ENCODE measurements at regions not wholly inside any gene's neighbourhood (a gene's known extent, or its start where the extent isn't known, plus 50 kb on each side); places are given as distances from the start of the nearest gene placed in this dataset.

DNA sequence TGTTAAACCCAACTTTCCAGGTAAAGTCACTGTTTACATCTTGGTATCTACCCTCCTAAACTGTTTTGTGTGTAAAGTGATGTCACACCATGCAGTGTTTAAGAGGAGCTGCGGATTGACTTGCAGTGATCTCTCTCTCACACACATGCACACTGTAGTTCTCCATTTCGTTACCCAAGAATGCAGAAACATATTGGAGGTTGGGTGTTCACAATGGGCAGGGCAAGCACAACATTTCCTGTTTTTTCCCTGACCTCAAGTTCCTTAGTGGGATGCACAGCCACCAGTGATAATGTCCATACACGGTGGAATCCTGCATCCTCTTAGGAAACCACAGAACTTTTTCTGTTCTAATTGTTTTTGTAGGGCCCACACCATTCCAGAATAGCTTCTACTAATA lies 85.3 kb upstream of the CFAP20DC start (continued):
- TF ChIP-seq, protein P1, sequence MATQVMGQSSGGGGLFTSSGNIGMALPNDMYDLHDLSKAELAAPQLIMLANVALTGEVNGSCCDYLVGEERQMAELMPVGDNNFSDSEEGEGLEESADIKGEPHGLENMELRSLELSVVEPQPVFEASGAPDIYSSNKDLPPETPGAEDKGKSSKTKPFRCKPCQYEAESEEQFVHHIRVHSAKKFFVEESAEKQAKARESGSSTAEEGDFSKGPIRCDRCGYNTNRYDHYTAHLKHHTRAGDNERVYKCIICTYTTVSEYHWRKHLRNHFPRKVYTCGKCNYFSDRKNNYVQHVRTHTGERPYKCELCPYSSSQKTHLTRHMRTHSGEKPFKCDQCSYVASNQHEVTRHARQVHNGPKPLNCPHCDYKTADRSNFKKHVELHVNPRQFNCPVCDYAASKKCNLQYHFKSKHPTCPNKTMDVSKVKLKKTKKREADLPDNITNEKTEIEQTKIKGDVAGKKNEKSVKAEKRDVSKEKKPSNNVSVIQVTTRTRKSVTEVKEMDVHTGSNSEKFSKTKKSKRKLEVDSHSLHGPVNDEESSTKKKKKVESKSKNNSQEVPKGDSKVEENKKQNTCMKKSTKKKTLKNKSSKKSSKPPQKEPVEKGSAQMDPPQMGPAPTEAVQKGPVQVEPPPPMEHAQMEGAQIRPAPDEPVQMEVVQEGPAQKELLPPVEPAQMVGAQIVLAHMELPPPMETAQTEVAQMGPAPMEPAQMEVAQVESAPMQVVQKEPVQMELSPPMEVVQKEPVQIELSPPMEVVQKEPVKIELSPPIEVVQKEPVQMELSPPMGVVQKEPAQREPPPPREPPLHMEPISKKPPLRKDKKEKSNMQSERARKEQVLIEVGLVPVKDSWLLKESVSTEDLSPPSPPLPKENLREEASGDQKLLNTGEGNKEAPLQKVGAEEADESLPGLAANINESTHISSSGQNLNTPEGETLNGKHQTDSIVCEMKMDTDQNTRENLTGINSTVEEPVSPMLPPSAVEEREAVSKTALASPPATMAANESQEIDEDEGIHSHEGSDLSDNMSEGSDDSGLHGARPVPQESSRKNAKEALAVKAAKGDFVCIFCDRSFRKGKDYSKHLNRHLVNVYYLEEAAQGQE (IDR thresholded peaks at IDR 0.05; ENCODE audit: unreplicated experiment): no peak
- TF ChIP-seq, protein P2, sequence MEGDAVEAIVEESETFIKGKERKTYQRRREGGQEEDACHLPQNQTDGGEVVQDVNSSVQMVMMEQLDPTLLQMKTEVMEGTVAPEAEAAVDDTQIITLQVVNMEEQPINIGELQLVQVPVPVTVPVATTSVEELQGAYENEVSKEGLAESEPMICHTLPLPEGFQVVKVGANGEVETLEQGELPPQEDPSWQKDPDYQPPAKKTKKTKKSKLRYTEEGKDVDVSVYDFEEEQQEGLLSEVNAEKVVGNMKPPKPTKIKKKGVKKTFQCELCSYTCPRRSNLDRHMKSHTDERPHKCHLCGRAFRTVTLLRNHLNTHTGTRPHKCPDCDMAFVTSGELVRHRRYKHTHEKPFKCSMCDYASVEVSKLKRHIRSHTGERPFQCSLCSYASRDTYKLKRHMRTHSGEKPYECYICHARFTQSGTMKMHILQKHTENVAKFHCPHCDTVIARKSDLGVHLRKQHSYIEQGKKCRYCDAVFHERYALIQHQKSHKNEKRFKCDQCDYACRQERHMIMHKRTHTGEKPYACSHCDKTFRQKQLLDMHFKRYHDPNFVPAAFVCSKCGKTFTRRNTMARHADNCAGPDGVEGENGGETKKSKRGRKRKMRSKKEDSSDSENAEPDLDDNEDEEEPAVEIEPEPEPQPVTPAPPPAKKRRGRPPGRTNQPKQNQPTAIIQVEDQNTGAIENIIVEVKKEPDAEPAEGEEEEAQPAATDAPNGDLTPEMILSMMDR (conservative IDR thresholded peaks at IDR 0.05; ENCODE audit: low read depth in 2 of 2): no peak
- TF ChIP-seq, protein P3, sequence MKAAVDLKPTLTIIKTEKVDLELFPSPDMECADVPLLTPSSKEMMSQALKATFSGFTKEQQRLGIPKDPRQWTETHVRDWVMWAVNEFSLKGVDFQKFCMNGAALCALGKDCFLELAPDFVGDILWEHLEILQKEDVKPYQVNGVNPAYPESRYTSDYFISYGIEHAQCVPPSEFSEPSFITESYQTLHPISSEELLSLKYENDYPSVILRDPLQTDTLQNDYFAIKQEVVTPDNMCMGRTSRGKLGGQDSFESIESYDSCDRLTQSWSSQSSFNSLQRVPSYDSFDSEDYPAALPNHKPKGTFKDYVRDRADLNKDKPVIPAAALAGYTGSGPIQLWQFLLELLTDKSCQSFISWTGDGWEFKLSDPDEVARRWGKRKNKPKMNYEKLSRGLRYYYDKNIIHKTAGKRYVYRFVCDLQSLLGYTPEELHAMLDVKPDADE (IDR thresholded peaks at IDR 0.05): no peak
- TF ChIP-seq EZH2 (IDR thresholded peaks at IDR 0.05; ENCODE audit: low read depth, unreplicated experiment) (no peak), CREB1 (CRISPR knock-in tag; IDR thresholded peaks at IDR 0.05; ENCODE audit: low read depth) (no peak), NANOG (IDR thresholded peaks at IDR 0.05; ENCODE audit: borderline replicate concordance) (no peak), JUNB (IDR thresholded peaks at IDR 0.05; ENCODE audit: unreplicated experiment) (no peak), ZNF114 (CRISPR knock-in tag; IDR thresholded peaks at IDR 0.05) (no peak)

DNA sequence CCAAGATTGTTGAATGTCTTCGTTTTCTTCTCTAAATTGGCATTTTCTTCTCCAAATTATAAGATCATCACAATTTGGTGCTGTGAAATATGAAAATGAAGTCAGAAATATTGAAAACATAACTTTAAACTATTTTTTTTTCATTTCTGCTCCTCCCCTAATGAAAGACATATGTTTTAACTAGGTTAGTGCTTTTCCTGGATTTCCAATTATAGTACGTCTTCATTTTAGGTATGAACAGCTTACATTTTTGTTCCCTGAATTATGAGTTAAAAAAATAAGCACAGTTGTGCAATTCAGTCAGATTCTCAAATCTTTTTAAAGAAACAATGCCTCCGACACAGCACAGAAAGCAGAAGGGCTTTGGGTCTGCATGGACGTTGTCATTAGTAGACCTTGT lies 83.5 kb upstream of the CFAP20DC start:
- no peaks in the 10 kb centered on the region for H3K79me2 ChIP-seq (replicated peaks; ENCODE audit: insufficient read depth)
- no peak for DNase-seq (ENCODE audit: low spot score)
- TF ChIP-seq ZNF331 (CRISPR knock-in tag; IDR thresholded peaks at IDR 0.05; ENCODE audit: low read depth): no peak
- TF ChIP-seq EZH2 (IDR thresholded peaks at IDR 0.05; ENCODE audit: low read depth, unreplicated experiment): no peak
- no peak for TF ChIP-seq JUNB (IDR thresholded peaks at IDR 0.05; ENCODE audit: unreplicated experiment)
- no peak for TF ChIP-seq POLR2AphosphoS5 (IDR thresholded peaks at IDR 0.05; ENCODE audit: low read depth)
- TF ChIP-seq, protein P1 (IDR thresholded peaks at IDR 0.05; ENCODE audit: unreplicated experiment): no peak
- TF ChIP-seq, protein P3 (IDR thresholded peaks at IDR 0.05): no peak
- TF ChIP-seq ZNF114 (CRISPR knock-in tag; IDR thresholded peaks at IDR 0.05): no peak
- no peaks in the 10 kb centered on the region for H3K9me2 ChIP-seq (ENCODE audit: insufficient read depth)
- H3K27me3 Mint-ChIP-seq (ENCODE audit: insufficient read depth, low read depth, poor library complexity): no peaks in the 10 kb centered on the region
- no peak overlapping the region for H2AFZ ChIP-seq
- H3K4me3 Mint-ChIP-seq: no peak overlapping the region
- H3K4me3 ChIP-seq: no peak overlapping the region
- no peaks in the 10 kb centered on the region for H3K27me3 ChIP-seq (ENCODE audit: insufficient read depth)
- peaks cover 21% of the 10 kb centered on the region for H3K4me1 Mint-ChIP-seq
- H3F3A ChIP-seq (replicated peaks; ENCODE audit: low read depth): 0 out of 2 replicates have a peak, but pooled peaks cover 2% of the 10 kb centered on the region
- H3K36me3 Mint-ChIP-seq (ENCODE audit: low read depth): no peaks in the 10 kb centered on the region
- peaks cover 22% of the 10 kb centered on the region for H3K4me1 ChIP-seq (ENCODE audit: insufficient read depth)
- no peak overlapping the region for H3K27ac ChIP-seq (ENCODE audit: low read depth)
- H4K20me1 ChIP-seq (replicated peaks; ENCODE audit: insufficient read depth): no peaks in the 10 kb centered on the region
- H3K36me3 ChIP-seq (ENCODE audit: insufficient read depth): no peaks in the 10 kb centered on the region
- no peak for ATAC-seq
- H3K9me3 Mint-ChIP-seq: no peaks in the 10 kb centered on the region
- H3K27ac Mint-ChIP-seq: no peak overlapping the region
- no peak overlapping the region for H3K4me2 ChIP-seq
